Fibroblast of skin of right quadriceps (primary cell): ENCODE measurements at regions not wholly inside any gene's neighbourhood (a gene's known extent, or its start where the extent isn't known, plus 50 kb on each side); places are given as distances from the start of the nearest gene placed in this dataset.
A peak's percentile ranks its signal among the peaks of the same experiment; 100 is the strongest.

Source experiments
- DNase-seq: peaks from one replicate; pipeline ENCODE4 v3.0.0-alpha.2; 2013

GRCh38 chr2:144280009-144280408 is 239.9 kb downstream of the ZEB2 start:
- no peak for DNase-seq

- DNase-seq: no peak
Observed at GRCh38 chr2:144279165-144279564, 240.8 kb downstream of the ZEB2 start.

- no peak for DNase-seq
Observed at GRCh38 chr2:144277622-144278354, 242.1 kb downstream of the ZEB2 start.

- no peak for DNase-seq
Observed at GRCh38 chr2:144275340-144275739, 244.6 kb downstream of the ZEB2 start.

- DNase-seq: no peak
Observed at GRCh38 chr2:144274131-144274530, 245.8 kb downstream of the ZEB2 start.

- DNase-seq: no peak
Observed at GRCh38 chr2:144270951-144271350, 249.0 kb downstream of the ZEB2 start.

GRCh38 chr2:144268036-144268678 is 251.8 kb downstream of the ZEB2 start:
- DNase-seq: no peak

GRCh38 chr2:144267239-144267638 is 252.7 kb downstream of the ZEB2 start:
- no peak for DNase-seq

- no peak for DNase-seq
Observed at GRCh38 chr2:144265654-144266053, 254.3 kb downstream of the ZEB2 start.

GRCh38 chr2:144261966-144262365 is 258.0 kb downstream of the ZEB2 start:
- no peak for DNase-seq

GRCh38 chr2:144261336-144261735 is 258.6 kb downstream of the ZEB2 start:
- DNase-seq: no peak

GRCh38 chr2:144259332-144259731 is 260.6 kb downstream of the ZEB2 start:
- no peak for DNase-seq

GRCh38 chr2:144258154-144258553 is 261.8 kb downstream of the ZEB2 start:
- no peak for DNase-seq

GRCh38 chr2:144256996-144257707 is 262.8 kb downstream of the ZEB2 start:
- peak; percentile 66 for DNase-seq

GRCh38 chr2:144254342-144255235 is 265.3 kb downstream of the ZEB2 start:
- no peak for DNase-seq

GRCh38 chr2:144253743-144254142 is 266.2 kb downstream of the ZEB2 start:
- no peak for DNase-seq

GRCh38 chr2:144252694-144253093 is 267.2 kb downstream of the ZEB2 start:
- no peak for DNase-seq

GRCh38 chr2:144249035-144249637 is 270.8 kb downstream of the ZEB2 start:
- DNase-seq: no peak

GRCh38 chr2:144248350-144249034 is 271.4 kb downstream of the ZEB2 start:
- DNase-seq: no peak

- no peak for DNase-seq
Observed at GRCh38 chr2:144244938-144245337, 275.0 kb downstream of the ZEB2 start.

- DNase-seq: no peak
Observed at GRCh38 chr2:144242311-144242710, 277.6 kb downstream of the ZEB2 start.

GRCh38 chr2:144241801-144242200 is 278.1 kb downstream of the ZEB2 start:
- DNase-seq: no peak
